ENCODE measurements at regions not wholly inside any gene's neighbourhood (a gene's known extent, or its start where the extent isn't known, plus 50 kb on each side); places are given as distances from the start of the nearest gene placed in this dataset.

GRCh38 chr7:15839416-15840100 lies 153.1 kb upstream of the MEOX2 start:
- TF ChIP-seq MAX (IDR thresholded peaks at IDR 0.05; ENCODE audit: low read depth, low read length) (no peak), MYC (IDR thresholded peaks at IDR 0.05; ENCODE audit: low read depth, low read length) (no peak), POLR2A (IDR thresholded peaks at IDR 0.05; ENCODE audit: extremely low read depth, insufficient read length) (no peak), CTCF (IDR thresholded peaks at IDR 0.05; ENCODE audit: low read depth, low read length) (no peak)
- peak; percentile 78 for DNase-seq (ENCODE audit: low read depth)

GRCh38 chr7:15838265-15838664 lies 151.8 kb upstream of the MEOX2 start:
- no peak overlapping the region for H3K4me3 ChIP-seq (ENCODE audit: low read depth, low read length)
- no peak for DNase-seq (ENCODE audit: low read depth)
- TF ChIP-seq CTCF (IDR thresholded peaks at IDR 0.05; ENCODE audit: low read depth, low read length), result no peak
- no peak for TF ChIP-seq MAX (IDR thresholded peaks at IDR 0.05; ENCODE audit: low read depth, low read length)
- TF ChIP-seq MYC (IDR thresholded peaks at IDR 0.05; ENCODE audit: low read depth, low read length), result no peak
- no peak for TF ChIP-seq POLR2A (IDR thresholded peaks at IDR 0.05; ENCODE audit: extremely low read depth, insufficient read length)

More at GRCh38 chr7:15839416-15840100, 153.1 kb upstream of the MEOX2 start:
- peak overlapping the region; percentile 22 for H3K4me3 ChIP-seq (ENCODE audit: low read depth, low read length)

GRCh38 chr7:15837306-15837950 lies 150.9 kb upstream of the MEOX2 start:
- H3K4me3 ChIP-seq (ENCODE audit: low read depth, low read length), result no peak overlapping the region
- DNase-seq (ENCODE audit: low read depth), result no peak
- no peak for TF ChIP-seq MAX (IDR thresholded peaks at IDR 0.05; ENCODE audit: low read depth, low read length)
- no peak for TF ChIP-seq POLR2A (IDR thresholded peaks at IDR 0.05; ENCODE audit: extremely low read depth, insufficient read length)

GRCh38 chr7:15836651-15837050 lies 150.2 kb upstream of the MEOX2 start:
- DNase-seq (ENCODE audit: low read depth), result no peak
- H3K4me3 ChIP-seq (ENCODE audit: low read depth, low read length), result no peak overlapping the region
- TF ChIP-seq CTCF (IDR thresholded peaks at IDR 0.05; ENCODE audit: low read depth, low read length) (no peak), MYC (IDR thresholded peaks at IDR 0.05; ENCODE audit: low read depth, low read length) (no peak), POLR2A (IDR thresholded peaks at IDR 0.05; ENCODE audit: extremely low read depth, insufficient read length) (no peak), MAX (IDR thresholded peaks at IDR 0.05; ENCODE audit: low read depth, low read length) (no peak)

- DNase-seq (ENCODE audit: low read depth), result no peak
- TF ChIP-seq MAX (IDR thresholded peaks at IDR 0.05; ENCODE audit: low read depth, low read length) (no peak), CTCF (IDR thresholded peaks at IDR 0.05; ENCODE audit: low read depth, low read length) (no peak), POLR2A (IDR thresholded peaks at IDR 0.05; ENCODE audit: extremely low read depth, insufficient read length) (no peak), MYC (IDR thresholded peaks at IDR 0.05; ENCODE audit: low read depth, low read length) (no peak)
- no peak overlapping the region for H3K4me3 ChIP-seq (ENCODE audit: low read depth, low read length)
Observed at GRCh38 chr7:15836041-15836440, 149.6 kb upstream of the MEOX2 start.

GRCh38 chr7:15834446-15834845 lies 148.0 kb upstream of the MEOX2 start:
- no peak for TF ChIP-seq POLR2A (IDR thresholded peaks at IDR 0.05; ENCODE audit: extremely low read depth, insufficient read length)
- TF ChIP-seq MAX (IDR thresholded peaks at IDR 0.05; ENCODE audit: low read depth, low read length), result no peak
- TF ChIP-seq CTCF (IDR thresholded peaks at IDR 0.05; ENCODE audit: low read depth, low read length), result no peak
- no peak for TF ChIP-seq MYC (IDR thresholded peaks at IDR 0.05; ENCODE audit: low read depth, low read length)
- H3K4me3 ChIP-seq (ENCODE audit: low read depth, low read length), result no peak overlapping the region
- DNase-seq (ENCODE audit: low read depth), result no peak

Measured in NB4 (cell line).